Osteoblast (primary cell): ENCODE measurements at regions not wholly inside any gene's neighbourhood (a gene's known extent, or its start where the extent isn't known, plus 50 kb on each side); places are given as distances from the start of the nearest gene placed in this dataset.

Source experiments
- DNase-seq: peaks from one replicate; pipeline ENCODE4 v3.0.0; 2011; ENCODE audit warnings: low spot score, mixed read lengths; ENCODE audit not compliant: insufficient read length; ENCODE audit errors: missing footprints
- H2AFZ ChIP-seq: 2 replicates; pipeline ENCODE4 v1.6.0; 2011; ENCODE audit warnings: mild to moderate bottlenecking, low read length
- H3K27ac ChIP-seq: 2 replicates; pipeline ENCODE4 v1.5.1; 2011; ENCODE audit warnings: mild to moderate bottlenecking, low read depth, low read length, moderate library complexity
- H3K27me3 ChIP-seq: 2 replicates; pipeline ENCODE4 v1.6.0; 2012; ENCODE audit warnings: mild to moderate bottlenecking, control low read depth, inconsistent platforms, low read length, moderate library complexity; ENCODE audit not compliant: insufficient read depth
- H3K36me3 ChIP-seq: 2 replicates; pipeline ENCODE4 v1.5.1; 2011; ENCODE audit warnings: mild to moderate bottlenecking, low read length, control low read depth, moderate library complexity; ENCODE audit not compliant: insufficient read depth
- H3K4me1 ChIP-seq: 2 replicates; pipeline ENCODE4 v1.5.1; 2011; ENCODE audit warnings: mild to moderate bottlenecking, low read length, control low read depth, moderate library complexity; ENCODE audit not compliant: insufficient read depth
- H3K4me2 ChIP-seq: 2 replicates; pipeline ENCODE4 v1.6.0; 2011; ENCODE audit warnings: mild to moderate bottlenecking, low read length; ENCODE audit not compliant: insufficient read depth
- H3K4me3 ChIP-seq: fragments of 200-600 bp; sonication (generic); 3 replicates; pipeline ENCODE4 v1.5.1; 2012; ENCODE audit warnings: mild to moderate bottlenecking, low read length, inconsistent platforms; ENCODE audit not compliant: insufficient read depth
- H3K79me2 ChIP-seq: 2 replicates; pipeline ENCODE4 v1.6.0; 2012; ENCODE audit warnings: mild to moderate bottlenecking, low read length, control low read depth, inconsistent platforms; ENCODE audit not compliant: insufficient read depth
- H3K9me3 ChIP-seq: 2 replicates; pipeline ENCODE4 v1.5.1; 2011; ENCODE audit warnings: low read depth, low read length, control low read depth
- H4K20me1 ChIP-seq: 2 replicates; pipeline ENCODE4 v1.6.0; 2012; ENCODE audit warnings: mild to moderate bottlenecking, low read length, control low read depth; ENCODE audit not compliant: insufficient read depth
- CTCF ChIP-seq: IDR thresholded peaks from 2 replicates; pipeline ENCODE4 v1.5.1; 2011; ENCODE audit warnings: mild to moderate bottlenecking, low read depth, low read length, moderate library complexity; ENCODE audit errors: extremely low read depth

GRCh38 chr13:59024434-59024833 lies 1139.3 kb downstream of the DIAPH3 start:
- Histone ChIP-seq H3K36me3 (no peaks in the 10 kb centered on the region), H3K4me3 (no peak overlapping the region), H3K4me1 (no peaks in the 10 kb centered on the region), H2AFZ (no peak overlapping the region), H3K27ac (no peak overlapping the region), H3K79me2 (no peaks in the 10 kb centered on the region), H3K27me3 (no peaks in the 10 kb centered on the region), H3K4me2 (no peak overlapping the region), H4K20me1 (no peaks in the 10 kb centered on the region), H3K9me3 (no peaks in the 10 kb centered on the region)
- DNase-seq: no peak
- TF ChIP-seq CTCF: no peak

- H3K27me3 ChIP-seq: no peaks in the 10 kb centered on the region
- no peaks in the 10 kb centered on the region for H3K4me1 ChIP-seq
- H3K9me3 ChIP-seq: no peaks in the 10 kb centered on the region
- H4K20me1 ChIP-seq: no peaks in the 10 kb centered on the region
- no peak overlapping the region for H3K27ac ChIP-seq
- no peak overlapping the region for H2AFZ ChIP-seq
- no peak for DNase-seq
- no peak overlapping the region for H3K4me3 ChIP-seq
- H3K4me2 ChIP-seq: no peak overlapping the region
- no peak for TF ChIP-seq CTCF
- H3K36me3 ChIP-seq: no peaks in the 10 kb centered on the region
- no peaks in the 10 kb centered on the region for H3K79me2 ChIP-seq
Measured at GRCh38 chr13:59034198-59034597, 1129.5 kb downstream of the DIAPH3 start.

GRCh38 chr13:59038824-59039223 lies 1124.9 kb downstream of the DIAPH3 start:
- TF ChIP-seq CTCF: no peak
- no peak overlapping the region for H2AFZ ChIP-seq
- peak; percentile 38 for DNase-seq

GRCh38 chr13:59043016-59043415 lies 1120.7 kb downstream of the DIAPH3 start:
- Histone ChIP-seq H4K20me1 (no peaks in the 10 kb centered on the region), H3K4me2 (no peak overlapping the region), H2AFZ (no peak overlapping the region), H3K79me2 (no peaks in the 10 kb centered on the region), H3K4me3 (no peak overlapping the region), H3K9me3 (no peaks in the 10 kb centered on the region), H3K27ac (no peak overlapping the region), H3K27me3 (no peaks in the 10 kb centered on the region), H3K4me1 (no peaks in the 10 kb centered on the region), H3K36me3 (no peaks in the 10 kb centered on the region)
- no peak for DNase-seq
- TF ChIP-seq CTCF: no peak

More at GRCh38 chr13:59038824-59039223, 1124.9 kb downstream of the DIAPH3 start:
- Histone ChIP-seq H3K4me2 (no peak overlapping the region), H3K27me3 (no peaks in the 10 kb centered on the region), H3K4me3 (no peak overlapping the region), H4K20me1 (no peaks in the 10 kb centered on the region), H3K79me2 (no peaks in the 10 kb centered on the region), H3K36me3 (no peaks in the 10 kb centered on the region), H3K27ac (no peak overlapping the region), H3K4me1 (no peaks in the 10 kb centered on the region), H3K9me3 (no peaks in the 10 kb centered on the region)
